Spinal cord (tissue), 9 donors: ENCODE measurements at regions not wholly inside any gene's neighbourhood (a gene's known extent, or its start where the extent isn't known, plus 50 kb on each side); places are given as distances from the start of the nearest gene placed in this dataset.
A peak's percentile ranks its signal among the peaks of the same experiment; 100 is the strongest.

Experiments used
- DNase-seq, 6 donors: peaks; one replicate each; pipeline versions ENCODE4 v3.0.0 to v3.0.0-alpha.2; 2013 to 2015; ENCODE audit warnings: low spot score in 6 of 6, low read depth in 4 of 6
- H3K27ac ChIP-seq: one replicate; pipeline ENCODE4 v1.5.1; 2013; ENCODE audit warnings: low read depth, low read length, control low read depth
- H3K27me3 ChIP-seq: one replicate; pipeline ENCODE4 v1.6.1; 2013; ENCODE audit warnings: low read length; ENCODE audit not compliant: control insufficient read depth, insufficient read depth
- H3K36me3 ChIP-seq: one replicate; pipeline ENCODE4 v1.6.1; 2013; ENCODE audit warnings: low read length; ENCODE audit not compliant: control insufficient read depth, insufficient read depth
- H3K4me1 ChIP-seq: one replicate; pipeline ENCODE4 v1.6.1; 2013; ENCODE audit warnings: low read length; ENCODE audit not compliant: control insufficient read depth, insufficient read depth
- H3K4me3 ChIP-seq: one replicate; pipeline ENCODE4 v1.5.1; 2013; ENCODE audit warnings: low read depth, low read length, control low read depth
- H3K9me3 ChIP-seq: one replicate; pipeline ENCODE4 v1.6.1; 2013; ENCODE audit warnings: low read length; ENCODE audit not compliant: control insufficient read depth, insufficient read depth
- WGBS: methylation state at CpG from one replicate; pipeline ENCODE4 v1.1.5; 2013; ENCODE audit warnings: missing lambda C conversion rate; ENCODE audit not compliant: insufficient coverage; 5-methylcytosine and 5-hydroxymethylcytosine counted together
- donor health status: healthy.

DNA sequence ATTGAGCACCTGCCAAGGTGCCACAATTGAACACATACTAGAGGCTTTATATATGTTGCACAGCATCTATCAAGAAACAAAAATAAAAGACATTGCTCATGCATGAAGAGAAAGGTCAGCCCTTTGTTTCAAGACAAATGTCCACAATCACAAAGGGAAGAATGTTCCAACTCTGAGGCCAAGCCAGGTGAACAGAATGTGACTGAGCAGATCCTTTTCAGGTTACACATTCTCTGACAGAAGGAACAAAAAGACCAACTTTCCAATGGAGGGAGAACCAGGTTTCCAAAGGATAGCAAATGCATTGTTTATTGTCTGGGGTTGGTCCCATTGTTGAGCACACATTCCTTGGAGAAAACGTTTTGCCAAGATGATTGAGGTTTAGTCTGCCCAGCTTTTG lies 50.2 kb upstream of the FAM174B start:
- Histone ChIP-seq H3K4me3 (no peak overlapping the region), H3K4me1 (peaks cover 4% of the 10 kb centered on the region), H3K36me3 (no peaks in the 10 kb centered on the region), H3K9me3 (no peaks in the 10 kb centered on the region), H3K27ac (no peak overlapping the region), H3K27me3 (no peaks in the 10 kb centered on the region)
- 0% methylated on average over 1 of the region's 1 CpG for WGBS
- no peak for DNase-seq

DNA sequence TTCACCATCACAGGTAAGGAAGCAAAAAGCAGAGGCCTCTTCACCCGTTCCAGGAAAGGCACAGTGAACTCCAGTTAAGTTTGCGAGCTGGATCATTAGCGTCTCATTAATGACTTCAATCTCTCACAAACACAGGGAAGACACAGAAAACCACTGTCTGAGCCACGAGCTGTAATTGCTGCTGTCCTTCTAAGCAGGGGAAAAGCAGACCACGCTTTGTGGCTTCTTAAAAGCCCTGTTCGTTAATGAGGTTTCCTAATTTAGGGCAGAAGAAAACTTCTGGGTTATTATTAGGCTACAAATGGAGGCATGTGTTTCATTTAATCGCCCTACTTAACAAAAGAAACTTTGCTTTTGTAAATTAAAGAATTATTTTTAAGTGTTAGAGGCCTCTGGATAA lies 50.6 kb upstream of the FAM174B start:
- H3K4me1 ChIP-seq = peaks cover 4% of the 10 kb centered on the region
- H3K9me3 ChIP-seq = no peaks in the 10 kb centered on the region
- no peaks in the 10 kb centered on the region for H3K27me3 ChIP-seq
- DNase-seq = peak in 1 of 6 donors; percentile 60
- no peak overlapping the region for H3K4me3 ChIP-seq
- 39% methylated on average over 3 of the region's 7 CpGs for WGBS
- no peaks in the 10 kb centered on the region for H3K36me3 ChIP-seq
- no peak overlapping the region for H3K27ac ChIP-seq

DNA sequence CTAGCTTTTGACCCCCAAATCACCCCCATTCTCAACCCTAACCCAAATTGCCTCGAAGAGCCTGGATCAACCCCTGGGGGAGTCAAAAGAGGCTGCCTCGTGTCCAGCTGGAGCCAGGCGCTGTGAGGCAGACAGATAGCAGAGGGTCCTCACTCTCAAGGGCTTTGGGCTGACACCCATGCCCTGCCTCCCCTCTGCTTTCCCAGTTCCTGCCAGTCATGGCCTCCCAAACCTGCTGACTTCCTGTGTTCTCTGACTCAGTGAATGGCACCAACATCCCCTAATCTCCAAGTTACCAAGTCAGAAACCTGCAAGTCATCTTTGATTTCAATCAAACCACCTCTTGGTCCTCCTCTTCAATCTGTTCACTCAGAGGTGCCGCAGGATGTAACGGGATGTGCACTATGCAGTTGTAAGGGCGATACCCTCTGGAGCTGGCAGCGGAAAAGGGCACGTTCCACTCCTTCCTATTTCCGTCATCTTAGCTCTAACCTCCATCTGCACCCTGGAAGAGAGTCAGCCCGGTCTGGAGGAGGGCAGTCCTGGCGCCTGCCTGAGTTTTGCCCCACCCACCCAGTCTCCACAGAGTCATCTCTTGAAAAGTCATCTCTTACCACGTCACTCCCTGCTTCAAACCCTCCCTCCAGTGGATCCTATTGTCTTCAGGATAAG lies 52.4 kb upstream of the FAM174B start:
- H3K27me3 ChIP-seq = no peaks in the 10 kb centered on the region
- no peaks in the 10 kb centered on the region for H3K9me3 ChIP-seq
- no peak overlapping the region for H3K27ac ChIP-seq
- no peak overlapping the region for H3K4me3 ChIP-seq
- H3K36me3 ChIP-seq = no peaks in the 10 kb centered on the region
- 89% methylated on average over 12 of the region's 12 CpGs for WGBS
- DNase-seq = no peak
- peaks cover 4% of the 10 kb centered on the region for H3K4me1 ChIP-seq

DNA sequence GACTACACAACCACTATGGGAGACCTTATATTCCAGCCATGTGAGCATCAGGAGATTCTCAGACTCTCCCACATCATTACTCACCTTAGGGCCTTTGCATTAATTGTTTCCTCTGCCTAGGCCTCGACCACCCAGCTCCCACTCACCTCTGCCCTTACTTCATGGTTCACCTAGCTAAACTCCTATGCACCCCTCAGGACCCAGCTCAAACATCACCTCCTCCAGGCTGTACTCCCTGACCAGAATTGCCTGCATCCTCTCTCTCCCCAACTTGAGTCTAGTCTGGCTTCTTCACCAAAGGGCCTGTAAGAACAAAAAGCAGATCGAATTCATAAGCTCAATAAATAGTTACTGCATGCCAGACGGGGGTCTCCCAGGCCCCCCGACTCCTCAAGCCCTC lies 53.1 kb upstream of the FAM174B start:
- Histone ChIP-seq H3K27me3 (no peaks in the 10 kb centered on the region), H3K9me3 (no peaks in the 10 kb centered on the region), H3K36me3 (no peaks in the 10 kb centered on the region), H3K4me1 (peaks cover 5% of the 10 kb centered on the region), H3K27ac (no peak overlapping the region), H3K4me3 (no peak overlapping the region)
- no peak for DNase-seq
- WGBS = 86% methylated on average over 4 of the region's 4 CpGs

DNA sequence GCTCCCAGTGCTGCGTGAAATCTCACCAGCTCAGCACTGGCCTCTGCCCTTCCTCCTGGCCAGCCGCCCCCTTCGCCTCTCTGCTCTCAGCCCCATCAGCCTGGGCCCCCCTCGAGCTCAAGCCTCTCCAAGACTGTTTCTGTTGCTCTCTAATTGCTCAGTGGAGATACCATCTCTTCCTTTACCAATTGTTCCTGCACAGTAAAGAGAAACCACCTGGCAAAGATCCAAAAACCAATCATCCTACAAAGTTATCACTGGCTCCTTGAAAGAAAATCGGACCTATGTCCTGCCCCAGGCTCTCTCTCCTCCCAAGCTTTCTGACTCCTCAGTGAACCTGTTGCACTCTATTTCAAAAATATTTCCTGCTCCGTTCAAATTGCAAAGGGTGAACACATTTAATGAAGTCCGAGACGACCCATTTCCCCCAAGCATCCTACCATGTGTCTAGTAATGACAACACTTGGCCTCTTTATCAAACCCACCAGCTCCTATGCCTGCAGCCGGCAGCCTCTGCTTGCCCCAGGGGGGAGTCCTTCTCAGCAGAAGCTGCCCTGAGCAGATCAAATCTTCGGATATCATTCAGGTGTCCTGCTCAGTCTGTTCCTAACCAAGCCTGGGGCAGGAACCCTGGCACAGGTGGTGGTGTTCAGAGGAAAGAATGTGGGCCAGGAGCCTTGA lies 53.7 kb upstream of the FAM174B start:
- Histone ChIP-seq H3K27ac (no peak overlapping the region), H3K4me1 (peaks cover 7% of the 10 kb centered on the region), H3K9me3 (no peaks in the 10 kb centered on the region), H3K4me3 (no peak overlapping the region), H3K36me3 (no peaks in the 10 kb centered on the region), H3K27me3 (no peaks in the 10 kb centered on the region)
- DNase-seq = no peak
- WGBS = 70% methylated on average over 10 of the region's 10 CpGs

DNA sequence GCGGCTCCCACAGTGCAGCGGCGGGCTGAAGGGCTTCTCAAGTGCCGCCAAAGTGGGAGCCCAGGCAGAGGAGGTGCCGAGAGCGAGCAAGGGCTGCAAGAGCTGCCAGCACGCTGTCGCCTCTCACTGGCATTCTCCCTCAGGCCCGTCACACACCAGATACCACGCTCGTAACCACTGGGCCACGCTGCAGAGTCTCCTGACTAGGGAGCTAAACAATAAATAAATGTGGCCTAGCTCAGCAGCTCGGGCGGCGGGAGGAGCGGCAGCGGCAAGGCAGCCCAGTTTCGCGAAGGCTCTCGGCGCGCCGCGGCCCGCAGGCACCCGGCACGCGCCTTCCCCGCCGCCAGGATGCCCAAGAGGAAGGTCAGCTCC lies 55.9 kb upstream of the FAM174B start:
- H3K27me3 ChIP-seq = no peaks in the 10 kb centered on the region
- H3K36me3 ChIP-seq = no peaks in the 10 kb centered on the region
- 98% methylated on average over 30 of the region's 30 CpGs for WGBS
- H3K27ac ChIP-seq = no peak overlapping the region
- no peak for DNase-seq
- no peaks in the 10 kb centered on the region for H3K9me3 ChIP-seq
- H3K4me3 ChIP-seq = no peak overlapping the region
- peaks cover 11% of the 10 kb centered on the region for H3K4me1 ChIP-seq

GRCh38 chr15:92714077-92714476 lies 58.5 kb upstream of the FAM174B start:
- Histone ChIP-seq H3K4me3 (peak overlapping the region; percentile 66), H3K27me3 (no peaks in the 10 kb centered on the region), H3K36me3 (no peaks in the 10 kb centered on the region), H3K27ac (peak overlapping the region; percentile 95), H3K4me1 (peaks cover 7% of the 10 kb centered on the region), H3K9me3 (no peaks in the 10 kb centered on the region)
- DNase-seq = peak in 5 of 6 donors; percentile 33 to 85 (median 70)
- 1% methylated on average over 10 of the region's 16 CpGs for WGBS

DNA sequence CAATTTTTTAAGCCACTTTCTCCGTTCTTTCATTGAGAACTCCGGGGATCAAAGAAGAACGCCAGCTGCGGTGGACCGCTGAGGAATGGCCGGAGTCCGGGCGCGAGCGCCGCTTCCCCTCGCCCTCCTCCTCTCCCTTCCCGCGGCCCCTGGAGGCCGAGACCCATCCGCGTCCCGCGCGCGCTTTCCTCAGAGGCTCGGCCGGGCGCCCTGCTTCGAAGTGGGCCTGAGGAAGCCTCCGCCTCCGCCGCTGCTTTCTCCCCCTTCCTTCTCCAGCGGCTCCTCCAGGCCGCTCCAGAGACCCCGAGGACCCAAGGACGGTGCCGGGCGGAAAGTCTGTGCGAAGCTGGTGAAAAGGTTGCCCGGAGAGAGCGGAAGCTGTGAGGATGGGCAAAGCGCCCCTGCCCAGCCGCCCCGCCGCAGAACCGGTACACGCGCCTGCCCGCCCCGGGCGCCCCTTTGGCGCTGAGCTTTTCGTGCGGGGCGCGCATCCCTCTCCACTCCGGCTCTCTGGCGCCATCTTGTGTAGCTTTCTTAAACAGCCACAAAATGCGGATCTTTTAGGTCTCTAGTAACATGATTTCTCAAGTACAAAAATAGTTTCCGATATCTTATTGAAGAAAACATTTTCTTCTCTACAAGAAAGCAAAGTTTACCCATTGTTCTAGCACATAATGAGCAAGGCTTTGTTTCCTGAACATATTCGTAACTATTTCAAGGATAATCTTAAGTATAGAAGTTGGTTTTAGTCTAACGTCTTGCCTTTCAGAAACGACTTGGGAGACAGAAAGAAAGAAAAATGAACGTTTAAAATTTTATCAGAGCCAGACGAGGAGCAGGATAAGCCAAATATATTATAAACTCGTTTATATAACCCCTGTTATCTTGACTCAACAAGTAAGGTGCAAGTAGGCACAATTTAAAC lies 59.2 kb upstream of the FAM174B start:
- Histone ChIP-seq H3K4me1 (peaks cover 7% of the 10 kb centered on the region), H3K36me3 (no peaks in the 10 kb centered on the region), H3K9me3 (no peaks in the 10 kb centered on the region), H3K4me3 (peak overlapping the region; percentile 66), H3K27ac (peak overlapping the region; percentile 95), H3K27me3 (no peaks in the 10 kb centered on the region)
- under 1% methylated on average over 51 of the region's 62 CpGs for WGBS
- peak; percentile 86 to 97 (median 91) for DNase-seq

GRCh38 chr15:92715758-92716157 lies 60.2 kb upstream of the FAM174B start:
- peak overlapping the region; percentile 12 for H3K27ac ChIP-seq

More at GRCh38 chr15:92715758-92716157, 60.2 kb upstream of the FAM174B start:
- Histone ChIP-seq H3K27me3 (no peaks in the 10 kb centered on the region), H3K9me3 (no peaks in the 10 kb centered on the region), H3K4me3 (no peak overlapping the region), H3K4me1 (peaks cover 7% of the 10 kb centered on the region), H3K36me3 (no peaks in the 10 kb centered on the region)
- WGBS = 18% methylated on average over 4 of the region's 7 CpGs
- peak in 3 of 6 donors; percentile 19 to 78 (median 73) for DNase-seq
